ENCODE measurements at regions not wholly inside any gene's neighbourhood (a gene's known extent, or its start where the extent isn't known, plus 50 kb on each side); places are given as distances from the start of the nearest gene placed in this dataset.

DNA sequence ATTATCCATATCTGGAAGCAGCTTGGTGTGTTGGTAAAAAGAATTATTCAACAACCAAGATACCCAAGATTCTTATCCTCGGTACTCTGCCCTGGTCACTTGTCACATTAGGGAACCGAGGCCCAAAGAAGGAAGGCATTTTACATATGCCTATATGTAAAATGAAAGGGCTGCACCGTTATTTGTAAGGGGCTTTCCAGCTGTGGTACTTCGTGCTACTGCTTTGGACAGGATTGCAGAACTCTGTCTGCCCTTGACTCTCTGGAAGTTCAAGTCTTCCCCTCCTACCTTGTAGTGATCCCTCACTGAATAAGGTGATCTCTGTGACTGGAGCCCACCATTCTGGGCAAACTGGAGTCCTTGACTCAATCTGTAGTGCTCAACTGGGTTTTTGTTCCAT, 198.9 kb upstream of the TOPAZ1 start:
- H3K4me3 ChIP-seq (replicated peaks; ENCODE audit: low read depth, low read length), result no peak overlapping the region
- TF ChIP-seq, protein P1, sequence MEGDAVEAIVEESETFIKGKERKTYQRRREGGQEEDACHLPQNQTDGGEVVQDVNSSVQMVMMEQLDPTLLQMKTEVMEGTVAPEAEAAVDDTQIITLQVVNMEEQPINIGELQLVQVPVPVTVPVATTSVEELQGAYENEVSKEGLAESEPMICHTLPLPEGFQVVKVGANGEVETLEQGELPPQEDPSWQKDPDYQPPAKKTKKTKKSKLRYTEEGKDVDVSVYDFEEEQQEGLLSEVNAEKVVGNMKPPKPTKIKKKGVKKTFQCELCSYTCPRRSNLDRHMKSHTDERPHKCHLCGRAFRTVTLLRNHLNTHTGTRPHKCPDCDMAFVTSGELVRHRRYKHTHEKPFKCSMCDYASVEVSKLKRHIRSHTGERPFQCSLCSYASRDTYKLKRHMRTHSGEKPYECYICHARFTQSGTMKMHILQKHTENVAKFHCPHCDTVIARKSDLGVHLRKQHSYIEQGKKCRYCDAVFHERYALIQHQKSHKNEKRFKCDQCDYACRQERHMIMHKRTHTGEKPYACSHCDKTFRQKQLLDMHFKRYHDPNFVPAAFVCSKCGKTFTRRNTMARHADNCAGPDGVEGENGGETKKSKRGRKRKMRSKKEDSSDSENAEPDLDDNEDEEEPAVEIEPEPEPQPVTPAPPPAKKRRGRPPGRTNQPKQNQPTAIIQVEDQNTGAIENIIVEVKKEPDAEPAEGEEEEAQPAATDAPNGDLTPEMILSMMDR (IDR thresholded peaks at IDR 0.05; ENCODE audit: low read depth, low read length, missing control alignments), result no peak
- DNase-seq (ENCODE audit: extremely low read depth, low read depth), result no peak

DNA sequence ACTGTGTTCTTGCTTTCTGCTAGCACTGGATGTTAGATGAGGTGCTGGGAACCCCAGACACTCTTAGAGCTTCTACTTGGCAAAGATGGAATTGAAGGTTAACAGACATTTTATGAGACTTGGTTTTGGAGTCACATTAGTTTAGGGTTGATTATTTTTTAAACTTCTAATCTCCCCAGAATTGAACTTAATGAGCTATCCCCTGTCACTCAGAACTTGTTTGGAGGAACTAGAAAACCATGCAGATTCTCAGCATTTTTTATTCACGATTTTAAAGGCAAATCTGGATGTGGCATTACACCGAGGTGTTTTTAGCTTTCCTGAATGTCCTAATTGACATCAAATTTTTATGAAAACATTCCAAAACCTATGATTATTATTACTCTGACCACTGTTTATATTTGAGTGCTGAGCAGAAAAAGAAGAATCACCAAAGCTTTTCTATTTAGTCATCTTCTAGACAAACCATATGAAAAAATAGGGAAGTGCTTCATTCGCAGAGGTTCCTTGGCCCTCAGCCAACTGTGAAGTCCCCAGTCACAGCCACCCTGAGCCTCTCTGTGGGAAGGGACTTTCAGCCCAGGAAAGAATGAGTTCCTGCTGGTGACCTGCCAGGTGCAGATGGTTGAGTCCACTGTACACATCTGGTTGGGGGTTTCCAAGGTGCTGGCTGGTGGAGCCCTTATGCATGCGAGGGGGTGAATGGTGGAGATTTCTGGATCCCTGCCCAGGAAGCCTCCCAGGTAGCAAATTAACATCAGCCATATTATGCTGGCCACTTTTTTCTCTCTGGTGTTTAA, 196.0 kb upstream of the TOPAZ1 start:
- no peak overlapping the region for H3K4me3 ChIP-seq (replicated peaks; ENCODE audit: low read depth, low read length)
- peak; percentile 17 for DNase-seq (ENCODE audit: extremely low read depth, low read depth)
- TF ChIP-seq, protein P1 (IDR thresholded peaks at IDR 0.05; ENCODE audit: low read depth, low read length, missing control alignments), result no peak

- TF ChIP-seq, protein P1 (IDR thresholded peaks at IDR 0.05; ENCODE audit: low read depth, low read length, missing control alignments), result no peak
- H3K4me3 ChIP-seq (replicated peaks; ENCODE audit: low read depth, low read length), result no peak overlapping the region
- DNase-seq (ENCODE audit: extremely low read depth, low read depth), result no peak
These were observed 193.9 kb upstream of the TOPAZ1 start for GRCh38 chr3:44047796-44048195.

DNA sequence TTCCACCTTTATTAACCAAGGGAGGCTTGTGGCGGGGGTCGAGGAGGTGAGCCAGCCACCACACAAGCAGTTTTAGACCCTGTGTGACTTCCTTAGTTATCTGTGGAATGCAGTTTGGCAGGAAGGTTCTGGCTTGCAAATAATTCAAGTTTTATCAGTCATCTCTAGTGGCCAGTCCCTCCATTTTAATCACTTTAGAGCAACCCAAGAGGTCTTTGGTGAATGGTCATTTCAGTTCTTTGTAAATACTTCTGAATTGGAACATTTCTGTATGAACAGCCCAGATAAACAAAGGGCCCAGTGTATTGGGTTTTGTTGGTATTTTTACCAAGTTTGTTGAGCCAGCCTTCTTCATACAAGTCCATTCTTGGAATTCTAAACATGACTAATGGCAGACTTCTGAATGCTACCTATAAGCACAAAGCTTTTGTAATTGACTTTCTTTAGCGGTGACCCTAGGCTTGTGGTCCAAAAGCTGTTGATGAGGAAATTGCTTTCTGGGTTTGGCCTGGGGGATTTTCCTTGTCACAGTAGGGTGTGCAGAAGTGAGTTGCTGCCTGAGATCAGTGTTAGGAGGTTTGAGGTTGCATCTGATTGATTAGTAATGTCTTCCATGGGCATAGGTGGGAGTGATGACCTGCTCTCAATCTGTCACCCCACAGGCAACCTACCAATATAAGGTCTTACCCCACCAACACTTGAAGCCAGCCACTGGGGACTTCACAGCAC, 193.3 kb upstream of the TOPAZ1 start:
- TF ChIP-seq, protein P1 (IDR thresholded peaks at IDR 0.05; ENCODE audit: low read depth, low read length, missing control alignments), result no peak
- DNase-seq (ENCODE audit: extremely low read depth, low read depth), result no peak
- no peak overlapping the region for H3K4me3 ChIP-seq (replicated peaks; ENCODE audit: low read depth, low read length)

GRCh38 chr3:44048949-44049348, 192.7 kb upstream of the TOPAZ1 start:
- no peak for DNase-seq (ENCODE audit: extremely low read depth, low read depth)
- TF ChIP-seq, protein P1 (IDR thresholded peaks at IDR 0.05; ENCODE audit: low read depth, low read length, missing control alignments), result no peak
- H3K4me3 ChIP-seq (replicated peaks; ENCODE audit: low read depth, low read length), result no peak overlapping the region

DNA sequence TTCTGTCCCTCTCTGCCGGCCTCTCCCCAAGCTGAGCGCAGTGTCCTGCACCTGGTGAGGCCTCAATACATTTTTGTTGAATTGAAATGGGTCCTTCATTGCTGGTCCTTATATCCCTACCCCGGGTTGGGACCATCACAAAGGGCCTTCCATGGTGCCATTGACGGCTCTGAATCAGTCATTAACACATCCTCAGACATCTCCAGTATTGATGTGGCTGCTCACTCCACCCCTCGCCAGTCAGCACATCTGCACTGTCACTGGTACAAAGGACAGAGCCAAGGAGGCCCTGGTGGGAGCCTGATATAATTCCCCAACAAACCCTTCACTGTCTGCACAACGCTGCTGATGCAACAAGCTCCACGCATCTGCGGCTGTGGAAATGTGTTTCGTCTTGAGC, 191.6 kb upstream of the TOPAZ1 start:
- DNase-seq (ENCODE audit: extremely low read depth, low read depth), result no peak
- TF ChIP-seq, protein P1 (IDR thresholded peaks at IDR 0.05; ENCODE audit: low read depth, low read length, missing control alignments), result no peak
- H3K4me3 ChIP-seq (replicated peaks; ENCODE audit: low read depth, low read length), result no peak overlapping the region
